Heart left ventricle (tissue), 16 donors: ENCODE measurements at regions not wholly inside any gene's neighbourhood (a gene's known extent, or its start where the extent isn't known, plus 50 kb on each side); places are given as distances from the start of the nearest gene placed in this dataset.

ENCODE experiments used
- ATAC-seq, 4 donors: fragments of 200-7000 bp; cut with Tn5 transposase; one replicate each; pipeline ENCODE4 v1.9.1; 2020 to 2022; ENCODE audit warnings: moderate library complexity in 4 of 4, mild to moderate bottlenecking in 3 of 4, moderate number of reproducible peaks in 1 of 4
- DNase-seq, 5 donors: peaks; one replicate each; pipeline ENCODE4 v3.0.0-alpha.2; 2020
- H3K27ac ChIP-seq, 12 donors: fragments of 200-600 bp; sonication (generic) in 4 of 12; one replicate each; pipeline versions ENCODE4 v1.5.0 to v1.8.0; 2016 to 2022; ENCODE audit warnings: mild to moderate bottlenecking in 2 of 12
- H3K27me3 ChIP-seq, 9 donors: fragments of 200-600 bp; sonication (generic) in 2 of 9; one replicate each; pipeline versions ENCODE4 v1.5.1 to v1.8.0; 2016 to 2022; ENCODE audit warnings: mild to moderate bottlenecking in 3 of 9
- H3K36me3 ChIP-seq, 9 donors: fragments of 200-600 bp; sonication (generic) in 2 of 9; one replicate each; pipeline versions ENCODE4 v1.5.0 to v1.8.0; 2018 to 2022; ENCODE audit warnings: mild to moderate bottlenecking in 2 of 9
- H3K4me1 ChIP-seq, 12 donors: fragments of 200-600 bp; sonication (generic) in 4 of 12; one replicate each; pipeline versions ENCODE4 v1.5.0 to v1.8.0; 2016 to 2022; ENCODE audit warnings: mild to moderate bottlenecking in 3 of 12
- H3K4me3 ChIP-seq, 12 donors: fragments of 200-600 bp; sonication (generic) in 4 of 12; one replicate each; pipeline versions ENCODE4 v1.5.0 to v1.8.0; 2017 to 2022; ENCODE audit warnings: mild to moderate bottlenecking in 9 of 12, moderate library complexity in 4 of 12
- H3K9me3 ChIP-seq, 12 donors: fragments of 200-600 bp; sonication (generic) in 4 of 12; one replicate each; pipeline versions ENCODE4 v1.5.0 to v1.8.0; 2016 to 2022; ENCODE audit warnings: mild to moderate bottlenecking in 1 of 12
- POLR2A ChIP-seq, 2 donors: fragments of 450-650 bp; IDR thresholded peaks; one replicate each; pipeline ENCODE4 v1.6.1; 2017; ENCODE audit warnings: antibody characterized with exemption in 2 of 2, mild to moderate bottlenecking in 2 of 2, moderate library complexity in 2 of 2
- WGBS, 4 donors: extraction: QIAGEN DNeasy Blood & Tissue Kit in 2 of 4; methylation state at CpG; one replicate each; pipeline versions ENCODE4 v1.1.5 to v1.1.7; 2013 to 2018; 5-methylcytosine and 5-hydroxymethylcytosine counted together
- intact Hi-C, 10 donors: fragments of 100-400 bp; cut with DNase I; formaldehyde crosslinking; loops; one replicate each; pipeline versions ENCODE4 v1.11.1 to v1.14.2; 2022
- TF ChIP-seq, protein P1 (sequence below), 12 donors: fragments of 200-600 bp; sonication (generic) in 4 of 12; IDR thresholded peaks; one replicate each; pipeline versions ENCODE4 v1.5.0 to v1.8.0; 2018 to 2022; ENCODE audit warnings: antibody characterized with exemption in 12 of 12, mild to moderate bottlenecking in 5 of 12
- donor health status: ischemic (EF 13 %, LVEDD 7.1; RV severe dilation, severe dysfunction).
- donor health status: healthy with polysubstance abuse.
- donor health status: DM: no; HTN: yes; CAD: no.
- donor health status: DM: no; HTN: no; CAD: no.
- donor health status: ischemic (EF 25% LVEDD 6.9; RV normal size, moderate dysfunction).
- donor health status: ischemic (EF 25% LVEDD 5.7; RV mildly dilated, moderate dysfunction).
- donor health status: healthy.
- donor health status: DM: yes; HTN: yes; CAD: no.
- donor health status: ischemic (EF 35%, LVEDD 5.7; RV mildly dilated, moderate dysfunction).
- donor health status: nonischemic (EF 11% LVEDD 7.7; RV severe dilation, severe dysfunction).
- donor health status: DM: yes; HTN: yes; CAD: no.
- donor health status: PGD.
- donor health status: ischemic (EF 29% LVEDD 5.4; RV normal size, mild dysfunction).
- donor health status: nonischemic (EF 23%, LVEDD 6.1; RV moderate dilation, normal function).

DNA sequence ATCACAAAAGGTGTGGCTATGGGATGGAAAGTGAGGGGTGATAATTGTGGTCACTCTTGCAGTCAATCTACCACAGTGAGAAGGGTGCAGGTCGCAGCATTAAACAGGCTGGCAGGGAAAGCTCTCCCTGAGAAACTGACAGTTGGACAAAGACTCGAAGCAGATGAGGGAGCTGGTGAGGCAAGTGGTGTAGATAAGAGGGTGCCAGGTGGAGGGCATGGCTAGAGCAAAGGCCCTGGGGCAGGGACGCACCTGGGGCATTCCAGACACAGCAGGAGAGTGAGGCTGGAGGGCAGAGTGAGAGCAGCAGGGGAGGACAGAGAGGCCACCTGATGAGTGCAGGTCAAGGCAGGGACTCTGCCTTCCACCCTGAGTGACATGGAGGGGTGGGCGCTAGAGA lies 264.8 kb downstream of the PRDM2 start:
- WGBS, 4 donors = 66 to 72% (median 67%) methylated on average over 4 of the region's 4 CpGs
- intact Hi-C loops = loop anchor here in 9 of 10 donors (5.0 to 10.0 kb wide), 5 partner anchors 137 to 1138 kb away; no protein-coding TSS in a partner anchor

DNA sequence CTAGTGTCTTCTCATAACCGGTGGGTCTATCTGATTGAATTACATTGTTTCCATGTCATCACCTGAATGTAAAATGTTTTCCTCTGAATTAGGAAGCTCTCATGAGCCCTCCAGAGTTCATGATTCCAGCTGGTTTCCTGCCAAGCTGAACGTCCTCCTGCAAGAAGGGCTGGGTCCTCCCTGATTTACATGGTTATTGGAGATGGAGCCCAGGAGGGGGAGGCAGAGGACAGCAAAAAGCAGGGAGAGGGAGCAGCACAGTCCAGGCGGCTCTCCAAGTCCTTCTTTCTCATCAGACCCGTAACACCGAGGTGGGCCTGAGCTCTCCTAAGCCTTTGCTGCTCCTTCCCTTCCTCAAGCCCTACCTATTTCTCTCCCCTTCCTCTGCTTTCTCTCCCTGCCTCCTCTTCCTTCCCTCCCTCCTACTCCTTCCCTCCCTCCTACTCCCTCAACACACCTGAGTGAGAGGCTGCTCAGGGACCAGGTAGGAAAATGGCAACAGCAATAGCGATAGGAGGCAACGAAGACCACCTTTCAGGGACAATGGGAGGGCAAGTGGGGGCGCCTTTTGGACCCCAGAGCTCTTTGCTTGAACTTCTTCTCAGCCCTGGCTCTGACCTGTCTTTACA lies 265.9 kb downstream of the PRDM2 start:
- ATAC-seq (peak in 3 of 4 donors; percentile 74 to 88 (median 77)), DNase-seq (peak in 4 of 5 donors; percentile 29 to 62 (median 43))
- intact Hi-C loops = loop anchor here in 8 of 10 donors (5.0 to 10.0 kb wide), 3 partner anchors 1079 to 1136 kb away; no protein-coding TSS in a partner anchor
- WGBS, 4 donors = 22 to 29% (median 27%) methylated on average over 8 of the region's 8 CpGs
- no peak for TF ChIP-seq POLR2A (IDR thresholded peaks at IDR 0.05)
- TF ChIP-seq, protein P1, sequence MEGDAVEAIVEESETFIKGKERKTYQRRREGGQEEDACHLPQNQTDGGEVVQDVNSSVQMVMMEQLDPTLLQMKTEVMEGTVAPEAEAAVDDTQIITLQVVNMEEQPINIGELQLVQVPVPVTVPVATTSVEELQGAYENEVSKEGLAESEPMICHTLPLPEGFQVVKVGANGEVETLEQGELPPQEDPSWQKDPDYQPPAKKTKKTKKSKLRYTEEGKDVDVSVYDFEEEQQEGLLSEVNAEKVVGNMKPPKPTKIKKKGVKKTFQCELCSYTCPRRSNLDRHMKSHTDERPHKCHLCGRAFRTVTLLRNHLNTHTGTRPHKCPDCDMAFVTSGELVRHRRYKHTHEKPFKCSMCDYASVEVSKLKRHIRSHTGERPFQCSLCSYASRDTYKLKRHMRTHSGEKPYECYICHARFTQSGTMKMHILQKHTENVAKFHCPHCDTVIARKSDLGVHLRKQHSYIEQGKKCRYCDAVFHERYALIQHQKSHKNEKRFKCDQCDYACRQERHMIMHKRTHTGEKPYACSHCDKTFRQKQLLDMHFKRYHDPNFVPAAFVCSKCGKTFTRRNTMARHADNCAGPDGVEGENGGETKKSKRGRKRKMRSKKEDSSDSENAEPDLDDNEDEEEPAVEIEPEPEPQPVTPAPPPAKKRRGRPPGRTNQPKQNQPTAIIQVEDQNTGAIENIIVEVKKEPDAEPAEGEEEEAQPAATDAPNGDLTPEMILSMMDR (IDR thresholded peaks at IDR 0.05) = peak in 11 of 12 donors; percentile 6 to 52 (median 42)
- peaks cover 0 to 37% (median 4%) of the 10 kb centered on the region in 9 donors for H3K27me3 ChIP-seq
- no peaks in the 10 kb centered on the region for H3K4me1 ChIP-seq
- H3K36me3 ChIP-seq = no peaks in the 10 kb centered on the region
- no peak overlapping the region for H3K27ac ChIP-seq
- H3K9me3 ChIP-seq = peaks cover 0 to 12% (median 5%) of the 10 kb centered on the region in 12 donors
- H3K4me3 ChIP-seq = no peak overlapping the region

More for the DNA sequence above, 264.8 kb downstream of the PRDM2 start:
- H3K27me3 ChIP-seq = peaks cover 0 to 37% (median 4%) of the 10 kb centered on the region in 9 donors
- no peak for TF ChIP-seq POLR2A (IDR thresholded peaks at IDR 0.05)
- TF ChIP-seq, protein P1 (IDR thresholded peaks at IDR 0.05) = no peak
- no peaks in the 10 kb centered on the region for H3K36me3 ChIP-seq
- H3K27ac ChIP-seq = no peak overlapping the region
- H3K4me1 ChIP-seq = no peaks in the 10 kb centered on the region
- H3K9me3 ChIP-seq = peaks cover 0 to 3% (median 0%) of the 10 kb centered on the region in 12 donors
- H3K4me3 ChIP-seq = no peak overlapping the region
- no peak for DNase-seq
- no peak for ATAC-seq

DNA sequence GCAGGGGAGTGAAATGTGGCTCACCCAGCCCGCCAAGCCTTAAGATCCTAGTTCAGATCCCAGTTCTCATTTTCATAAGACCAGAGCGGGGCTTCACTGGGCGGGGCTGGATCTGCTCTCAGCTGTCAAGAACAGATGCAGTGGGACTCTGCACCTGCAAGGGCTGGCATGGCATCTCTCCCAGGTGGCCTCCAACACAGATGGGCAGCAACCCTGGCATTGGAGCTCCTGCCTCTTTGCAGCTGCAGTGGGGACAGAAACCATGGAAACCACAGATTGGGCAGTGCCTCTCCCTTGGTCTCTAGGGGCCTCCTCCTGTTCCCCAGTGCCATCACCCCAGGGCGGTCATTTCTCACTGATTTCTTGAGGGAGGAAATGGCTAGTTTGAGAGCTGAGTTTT lies 267.7 kb downstream of the PRDM2 start:
- Histone ChIP-seq H3K4me1 (no peaks in the 10 kb centered on the region), H3K4me3 (no peak overlapping the region), H3K27ac (no peak overlapping the region), H3K9me3 (peaks cover 0 to 21% (median 11%) of the 10 kb centered on the region in 12 donors), H3K27me3 (peaks cover 0 to 24% (median 0%) of the 10 kb centered on the region in 9 donors), H3K36me3 (no peaks in the 10 kb centered on the region)
- ATAC-seq (no peak), DNase-seq (no peak)
- intact Hi-C loops = loop anchor here in 8 of 10 donors (5.0 to 10.0 kb wide), 3 partner anchors 1077 to 1135 kb away; no protein-coding TSS in a partner anchor
- TF ChIP-seq POLR2A (IDR thresholded peaks at IDR 0.05) = no peak
- TF ChIP-seq, protein P1 (IDR thresholded peaks at IDR 0.05) = no peak
- WGBS, 4 donors = 81 to 86% (median 83%) methylated on average over 3 to 4 of the region's 4 CpGs

DNA sequence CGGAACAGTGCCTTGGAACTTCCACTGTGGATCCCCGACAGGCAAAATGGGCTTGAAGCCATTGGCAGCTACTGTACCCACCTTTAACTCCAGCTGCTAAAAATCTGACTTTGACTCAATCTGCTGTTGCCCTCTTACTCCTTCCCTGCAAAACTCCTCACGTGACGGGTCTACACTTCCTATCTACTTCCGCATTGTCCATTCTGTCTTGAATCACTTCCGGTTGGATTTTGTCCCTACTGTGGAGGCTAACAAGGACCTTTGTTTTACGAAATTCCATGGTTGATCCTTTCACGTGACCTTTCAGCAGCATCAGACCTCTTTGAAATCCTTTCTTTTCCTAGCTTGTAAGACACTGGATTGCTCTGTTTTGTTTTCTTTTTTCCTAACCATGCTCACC lies 268.4 kb downstream of the PRDM2 start:
- Histone ChIP-seq H3K9me3 (peaks cover 0 to 21% (median 11%) of the 10 kb centered on the region in 12 donors), H3K27ac (no peak overlapping the region), H3K36me3 (no peaks in the 10 kb centered on the region), H3K27me3 (peaks cover 0 to 29% (median 0%) of the 10 kb centered on the region in 9 donors), H3K4me1 (no peaks in the 10 kb centered on the region), H3K4me3 (no peak overlapping the region)
- TF ChIP-seq, protein P1 (IDR thresholded peaks at IDR 0.05) = no peak
- TF ChIP-seq POLR2A (IDR thresholded peaks at IDR 0.05) = no peak
- intact Hi-C loops = loop anchor here in 8 of 10 donors (5.0 to 10.0 kb wide), 3 partner anchors 1076 to 1134 kb away; no protein-coding TSS in a partner anchor
- DNase-seq (no peak), ATAC-seq (no peak)
- 68 to 78% (median 72%) methylated on average over 8 of the region's 8 CpGs for WGBS, 4 donors
